Parathyroid adenoma (tissue), 2 donors: ENCODE measurements at regions not wholly inside any gene's neighbourhood (a gene's known extent, or its start where the extent isn't known, plus 50 kb on each side); places are given as distances from the start of the nearest gene placed in this dataset.

Source experiments
- H2AFZ ChIP-seq: fragments of 300-600 bp; sonication (generic); one replicate; pipeline ENCODE4 v1.7.0; 2017; ENCODE audit warnings: antibody characterized with exemption, mild to moderate bottlenecking
- H3K27ac ChIP-seq: fragments of 300-600 bp; sonication (generic); one replicate; pipeline ENCODE4 v1.7.0; 2017
- H3K27me3 ChIP-seq: fragments of 300-600 bp; sonication (generic); one replicate; pipeline ENCODE4 v1.7.0; 2017; ENCODE audit warnings: low read length; ENCODE audit not compliant: control insufficient read depth, insufficient read depth
- H3K36me3 ChIP-seq: fragments of 300-600 bp; sonication (generic); one replicate; pipeline ENCODE4 v1.7.0; 2017; ENCODE audit warnings: low read length; ENCODE audit not compliant: control insufficient read depth, insufficient read depth
- H3K4me1 ChIP-seq: fragments of 300-600 bp; sonication (generic); one replicate; pipeline ENCODE4 v1.7.0; 2017; ENCODE audit warnings: control low read depth
- H3K4me2 ChIP-seq: fragments of 300-600 bp; sonication (generic); one replicate; pipeline ENCODE4 v1.7.0; 2017; ENCODE audit warnings: low read length
- H3K4me3 ChIP-seq: fragments of 300-600 bp; sonication (generic); one replicate; pipeline ENCODE4 v1.7.0; 2017; ENCODE audit warnings: low read depth, low read length
- H3K79me2 ChIP-seq: fragments of 300-600 bp; sonication (generic); one replicate; pipeline ENCODE4 v1.7.0; 2017; ENCODE audit warnings: control low read depth
- H3K9ac ChIP-seq: fragments of 300-600 bp; sonication (generic); one replicate; pipeline ENCODE4 v1.7.0; 2017; ENCODE audit warnings: mild to moderate bottlenecking
- H3K9me3 ChIP-seq: fragments of 300-600 bp; sonication (generic); one replicate; pipeline ENCODE4 v1.7.0; 2017; ENCODE audit warnings: low read length; ENCODE audit not compliant: control insufficient read depth
- CTCF ChIP-seq: fragments of 300-600 bp; sonication (generic); IDR thresholded peaks from one replicate; pipeline ENCODE4 v1.7.0; 2017; ENCODE audit warnings: antibody characterized with exemption, mild to moderate bottlenecking
- donor health status: primary hyperparathyroidism.

- TF ChIP-seq CTCF: no peak
- no peak overlapping the region for H3K4me3 ChIP-seq
- no peaks in the 10 kb centered on the region for H3K27me3 ChIP-seq
- no peaks in the 10 kb centered on the region for H3K79me2 ChIP-seq
- no peaks in the 10 kb centered on the region for H3K36me3 ChIP-seq
- no peak overlapping the region for H3K9ac ChIP-seq
- H3K9me3 ChIP-seq: no peaks in the 10 kb centered on the region
- no peak overlapping the region for H3K27ac ChIP-seq
- no peak overlapping the region for H3K4me2 ChIP-seq
- no peaks in the 10 kb centered on the region for H3K4me1 ChIP-seq
- no peak overlapping the region for H2AFZ ChIP-seq
Measured at GRCh38 chr7:136166521-136166920, 189.4 kb upstream of the MTPN start.

GRCh38 chr7:136163340-136163801 is 186.2 kb upstream of the MTPN start:
- Histone ChIP-seq H3K36me3 (no peaks in the 10 kb centered on the region), H3K4me2 (no peak overlapping the region), H3K4me1 (no peaks in the 10 kb centered on the region), H3K9me3 (no peaks in the 10 kb centered on the region), H2AFZ (no peak overlapping the region), H3K9ac (no peak overlapping the region), H3K27me3 (no peaks in the 10 kb centered on the region), H3K4me3 (no peak overlapping the region), H3K27ac (no peak overlapping the region), H3K79me2 (no peaks in the 10 kb centered on the region)
- no peak for TF ChIP-seq CTCF

GRCh38 chr7:136150311-136150710 is 173.2 kb upstream of the MTPN start:
- no peak for TF ChIP-seq CTCF
- H3K9me3 ChIP-seq: no peaks in the 10 kb centered on the region

GRCh38 chr7:136148920-136149319 is 171.8 kb upstream of the MTPN start:
- Histone ChIP-seq H3K4me2 (no peak overlapping the region), H3K9ac (no peak overlapping the region), H3K79me2 (no peaks in the 10 kb centered on the region), H2AFZ (no peak overlapping the region), H3K4me1 (no peaks in the 10 kb centered on the region), H3K27me3 (no peaks in the 10 kb centered on the region), H3K27ac (no peak overlapping the region), H3K9me3 (no peaks in the 10 kb centered on the region), H3K36me3 (no peaks in the 10 kb centered on the region), H3K4me3 (no peak overlapping the region)
- no peak for TF ChIP-seq CTCF

More at GRCh38 chr7:136150311-136150710, 173.2 kb upstream of the MTPN start:
- Histone ChIP-seq H3K27ac (no peak overlapping the region), H3K36me3 (no peaks in the 10 kb centered on the region), H3K79me2 (no peaks in the 10 kb centered on the region), H3K4me1 (no peaks in the 10 kb centered on the region), H3K4me3 (no peak overlapping the region), H2AFZ (no peak overlapping the region), H3K4me2 (no peak overlapping the region), H3K27me3 (no peaks in the 10 kb centered on the region), H3K9ac (no peak overlapping the region)

- Histone ChIP-seq H2AFZ (no peak overlapping the region), H3K9ac (no peak overlapping the region), H3K4me2 (no peak overlapping the region), H3K4me3 (no peak overlapping the region), H3K79me2 (no peaks in the 10 kb centered on the region), H3K36me3 (no peaks in the 10 kb centered on the region), H3K9me3 (no peaks in the 10 kb centered on the region), H3K27ac (no peak overlapping the region), H3K27me3 (no peaks in the 10 kb centered on the region), H3K4me1 (no peaks in the 10 kb centered on the region)
- TF ChIP-seq CTCF: no peak
Measured at GRCh38 chr7:136146925-136147324, 169.8 kb upstream of the MTPN start.
